Esophagus squamous epithelium (tissue), 5 donors: ENCODE measurements at regions not wholly inside any gene's neighbourhood (a gene's known extent, or its start where the extent isn't known, plus 50 kb on each side); places are given as distances from the start of the nearest gene placed in this dataset.

Source experiments
- DNase-seq: peaks from one replicate; lab custom pipeline; 2025; lab: John Stamatoyannopoulos, UW
- H3K27ac ChIP-seq, 4 donors: fragments of 200-600 bp; sonication (generic); one replicate each; pipeline ENCODE4 v1.5.1; 2016 to 2019; ENCODE audit warnings: mild to moderate bottlenecking in 1 of 4
- H3K27me3 ChIP-seq, 4 donors: fragments of 200-600 bp; sonication (generic); 1 replicate in 3 of 4; 2 replicates in 1 of 4; pipeline versions ENCODE4 v1.5.1 to v1.6.0; 2017 to 2021; ENCODE audit warnings: antibody characterized with exemption in 1 of 4
- H3K36me3 ChIP-seq, 3 donors: fragments of 200-600 bp; sonication (generic); one replicate each; pipeline ENCODE4 v1.5.1; 2016 to 2019
- H3K4me1 ChIP-seq, 3 donors: fragments of 200-600 bp; sonication (generic); one replicate each; pipeline ENCODE4 v1.5.1; 2017 to 2019
- H3K4me3 ChIP-seq, 4 donors: fragments of 200-600 bp; sonication (generic); 1 replicate in 3 of 4; 2 replicates in 1 of 4; pipeline ENCODE4 v1.5.1; 2016 to 2019; ENCODE audit warnings: mild to moderate bottlenecking in 2 of 4, moderate library complexity in 1 of 4
- H3K9me3 ChIP-seq, 3 donors: fragments of 200-600 bp; sonication (generic); one replicate each; pipeline ENCODE4 v1.5.1; 2016 to 2019
- POLR2A ChIP-seq, 4 donors: fragments of 450-650 bp; IDR thresholded peaks; one replicate each; pipeline ENCODE4 v1.6.1; 2017; ENCODE audit warnings: antibody characterized with exemption in 4 of 4, mild to moderate bottlenecking in 4 of 4, moderate library complexity in 3 of 4
- WGBS, 2 donors: methylation state at CpG; one replicate each; pipeline ENCODE4 v1.1.5; 2018; 5-methylcytosine and 5-hydroxymethylcytosine counted together
- intact Hi-C: fragments of 100-400 bp; cut with DNase I; formaldehyde crosslinking; loops from one replicate; pipeline ENCODE4 v1.15.0; 2022
- TF ChIP-seq, protein P1 (sequence below), 6 experiments: fragments of 450-650 bp in 4 of 6; fragments of 200-600 bp in 2 of 6; sonication (generic) in 2 of 6; IDR thresholded peaks; one replicate each; pipeline ENCODE4 v1.5.1; 2016 to 2019; ENCODE audit warnings: antibody characterized with exemption in 6 of 6, mild to moderate bottlenecking in 4 of 6, moderate library complexity in 4 of 6
- donor health status: DM: yes; HTN: yes; CAD: no.

GRCh38 chr11:119786431-119787073 is 57.6 kb upstream of the NECTIN1 start:
- Histone ChIP-seq H3K36me3 (no peaks in the 10 kb centered on the region), H3K27ac (no peak overlapping the region), H3K4me3 (no peak overlapping the region), H3K4me1 (peaks cover 0 to 16% (median 0%) of the 10 kb centered on the region in 3 donors), H3K27me3 (peaks cover 0 to 42% (median 0%) of the 10 kb centered on the region in 4 donors), H3K9me3 (peaks cover 0 to 10% (median 0%) of the 10 kb centered on the region in 3 donors)
- TF ChIP-seq POLR2A (IDR thresholded peaks at IDR 0.05): no peak
- TF ChIP-seq, protein P1, sequence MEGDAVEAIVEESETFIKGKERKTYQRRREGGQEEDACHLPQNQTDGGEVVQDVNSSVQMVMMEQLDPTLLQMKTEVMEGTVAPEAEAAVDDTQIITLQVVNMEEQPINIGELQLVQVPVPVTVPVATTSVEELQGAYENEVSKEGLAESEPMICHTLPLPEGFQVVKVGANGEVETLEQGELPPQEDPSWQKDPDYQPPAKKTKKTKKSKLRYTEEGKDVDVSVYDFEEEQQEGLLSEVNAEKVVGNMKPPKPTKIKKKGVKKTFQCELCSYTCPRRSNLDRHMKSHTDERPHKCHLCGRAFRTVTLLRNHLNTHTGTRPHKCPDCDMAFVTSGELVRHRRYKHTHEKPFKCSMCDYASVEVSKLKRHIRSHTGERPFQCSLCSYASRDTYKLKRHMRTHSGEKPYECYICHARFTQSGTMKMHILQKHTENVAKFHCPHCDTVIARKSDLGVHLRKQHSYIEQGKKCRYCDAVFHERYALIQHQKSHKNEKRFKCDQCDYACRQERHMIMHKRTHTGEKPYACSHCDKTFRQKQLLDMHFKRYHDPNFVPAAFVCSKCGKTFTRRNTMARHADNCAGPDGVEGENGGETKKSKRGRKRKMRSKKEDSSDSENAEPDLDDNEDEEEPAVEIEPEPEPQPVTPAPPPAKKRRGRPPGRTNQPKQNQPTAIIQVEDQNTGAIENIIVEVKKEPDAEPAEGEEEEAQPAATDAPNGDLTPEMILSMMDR (IDR thresholded peaks at IDR 0.05): no peak
- no peak for DNase-seq
- intact Hi-C loops: no loop called here
- 79 to 85% methylated on average over 6 of the region's 10 CpGs for WGBS, 2 donors

- Histone ChIP-seq H3K36me3 (no peaks in the 10 kb centered on the region), H3K4me1 (peaks cover 0 to 5% (median 0%) of the 10 kb centered on the region in 3 donors), H3K27ac (no peak overlapping the region), H3K9me3 (peaks cover 0 to 10% (median 0%) of the 10 kb centered on the region in 3 donors), H3K27me3 (peaks cover 0 to 43% (median 0%) of the 10 kb centered on the region in 4 donors), H3K4me3 (no peak overlapping the region)
- WGBS, 2 donors: 57 to 59% methylated on average over 1 to 2 of the region's 2 CpGs
- DNase-seq: no peak
- TF ChIP-seq POLR2A (IDR thresholded peaks at IDR 0.05): no peak
- TF ChIP-seq, protein P1 (IDR thresholded peaks at IDR 0.05): no peak
- intact Hi-C loops: no loop called here
Observed at GRCh38 chr11:119785131-119785530, 56.1 kb upstream of the NECTIN1 start.

GRCh38 chr11:119784421-119784820 is 55.4 kb upstream of the NECTIN1 start:
- Histone ChIP-seq H3K4me1 (no peaks in the 10 kb centered on the region), H3K27me3 (peaks cover 0 to 40% (median 0%) of the 10 kb centered on the region in 4 donors), H3K36me3 (no peaks in the 10 kb centered on the region), H3K27ac (no peak overlapping the region), H3K4me3 (no peak overlapping the region), H3K9me3 (peaks cover 0 to 10% (median 0%) of the 10 kb centered on the region in 3 donors)
- no peak for TF ChIP-seq POLR2A (IDR thresholded peaks at IDR 0.05)
- TF ChIP-seq, protein P1 (IDR thresholded peaks at IDR 0.05): no peak
- DNase-seq: no peak
- WGBS, 2 donors: 89 to 96% methylated on average over 4 to 6 of the region's 6 CpGs
- intact Hi-C loops: no loop called here

- Histone ChIP-seq H3K4me3 (no peak overlapping the region), H3K27ac (no peak overlapping the region), H3K4me1 (no peaks in the 10 kb centered on the region), H3K27me3 (peaks cover 0 to 40% (median 0%) of the 10 kb centered on the region in 4 donors), H3K9me3 (peaks cover 0 to 10% (median 0%) of the 10 kb centered on the region in 3 donors), H3K36me3 (no peaks in the 10 kb centered on the region)
- TF ChIP-seq, protein P1 (IDR thresholded peaks at IDR 0.05): no peak
- no peak for TF ChIP-seq POLR2A (IDR thresholded peaks at IDR 0.05)
- no peak for DNase-seq
- 59 to 82% methylated on average over 4 to 5 of the region's 8 CpGs for WGBS, 2 donors
- intact Hi-C loops: no loop called here
Observed at GRCh38 chr11:119783466-119784400, 54.7 kb upstream of the NECTIN1 start.

DNA sequence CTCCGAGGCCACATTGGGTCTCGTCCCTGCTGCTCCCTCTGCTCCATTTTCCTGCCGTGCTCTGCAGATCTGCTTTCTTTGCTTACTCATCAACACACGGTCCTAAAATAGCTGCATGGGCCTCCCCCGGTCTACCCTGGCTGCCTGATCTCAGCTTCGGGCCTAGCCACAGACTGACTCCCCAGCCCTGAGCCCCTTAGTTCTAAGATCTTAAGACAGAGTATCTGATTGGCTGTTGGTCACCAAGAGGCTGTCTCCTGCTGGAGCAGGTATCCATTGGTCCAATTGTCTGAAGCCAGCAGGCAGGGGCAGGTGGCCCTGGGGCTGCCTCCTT is 53.7 kb upstream of the NECTIN1 start:
- no peaks in the 10 kb centered on the region for H3K4me1 ChIP-seq
- H3K27me3 ChIP-seq: peaks cover 0 to 31% (median 0%) of the 10 kb centered on the region in 4 donors
- no peak for DNase-seq
- TF ChIP-seq, protein P1 (IDR thresholded peaks at IDR 0.05): no peak
- TF ChIP-seq POLR2A (IDR thresholded peaks at IDR 0.05): no peak
- 39 to 55% methylated on average over 6 of the region's 6 CpGs for WGBS, 2 donors
- H3K4me3 ChIP-seq: no peak overlapping the region
- intact Hi-C loops: no loop called here
- H3K36me3 ChIP-seq: no peaks in the 10 kb centered on the region
- no peak overlapping the region for H3K27ac ChIP-seq
- H3K9me3 ChIP-seq: peaks cover 0 to 10% (median 0%) of the 10 kb centered on the region in 3 donors
